Stimulated activated naive B cell treated with anti-CD40 and anti-IgM and Interleukin-4, amounts not matched to agents 10 μg/mL and 1 μg/mL and 100 μg/mL, for 72 hours (primary cell): ENCODE measurements at regions not wholly inside any gene's neighbourhood (a gene's known extent, or its start where the extent isn't known, plus 50 kb on each side); places are given as distances from the start of the nearest gene placed in this dataset.
A peak's percentile ranks its signal among the peaks of the same experiment; 100 is the strongest.

ENCODE experiments used
- ATAC-seq, 2 donors: fragments of 150-1000 bp; cut with Tn5 transposase; replicated peaks; 2 replicates each; pipeline ENCODE4 v1.10.0; 2021; ENCODE audit warnings: moderate library complexity in 1 of 2
- DNase-seq: peaks from one replicate; pipeline ENCODE4 v3.0.0; 2021
- H3K27ac Mint-ChIP-seq: one replicate; pipeline ENCODE4 v1.8.0; 2022; ENCODE audit warnings: mild to moderate bottlenecking, mixed read lengths
- H3K27me3 Mint-ChIP-seq, 2 donors: one replicate each; pipeline ENCODE4 v1.8.0; 2022; ENCODE audit warnings: mixed read lengths in 2 of 2
- H3K36me3 Mint-ChIP-seq, 2 donors: one replicate each; pipeline ENCODE4 v1.8.0; 2022; ENCODE audit warnings: mixed read lengths in 2 of 2, mild to moderate bottlenecking in 1 of 2
- H3K4me1 Mint-ChIP-seq, 2 donors: one replicate each; pipeline ENCODE4 v1.8.0; 2022; ENCODE audit warnings: mixed read lengths in 2 of 2, mild to moderate bottlenecking in 1 of 2
- H3K4me3 Mint-ChIP-seq, 2 donors: one replicate each; pipeline ENCODE4 v1.8.0; 2022; ENCODE audit warnings: mild to moderate bottlenecking in 2 of 2, mixed read lengths in 2 of 2, moderate library complexity in 1 of 2
- H3K9me3 Mint-ChIP-seq, 2 donors: one replicate each; pipeline ENCODE4 v1.8.0; 2022; ENCODE audit warnings: mixed read lengths in 2 of 2, mild to moderate bottlenecking in 1 of 2

- no peak for ATAC-seq
- no peak overlapping the region for H3K27ac Mint-ChIP-seq
- H3K27me3 Mint-ChIP-seq = peaks cover 22 to 35% of the 10 kb centered on the region in 2 donors
- no peak overlapping the region for H3K4me3 Mint-ChIP-seq
- no peak for DNase-seq
- peaks cover 7 to 17% of the 10 kb centered on the region in 2 donors for H3K4me1 Mint-ChIP-seq
- H3K36me3 Mint-ChIP-seq = peaks cover 0 to 3% of the 10 kb centered on the region in 2 donors
- H3K9me3 Mint-ChIP-seq = no peaks in the 10 kb centered on the region
These were observed 183.7 kb downstream of the RGS3 start for GRCh38 chr9:113646946-113647914.

GRCh38 chr9:113648048-113648447, 184.5 kb downstream of the RGS3 start:
- no peak for ATAC-seq
- no peaks in the 10 kb centered on the region for H3K9me3 Mint-ChIP-seq
- H3K4me3 Mint-ChIP-seq = no peak overlapping the region
- peaks cover 7 to 22% of the 10 kb centered on the region in 2 donors for H3K4me1 Mint-ChIP-seq
- H3K27me3 Mint-ChIP-seq = peaks cover 22 to 35% of the 10 kb centered on the region in 2 donors
- H3K36me3 Mint-ChIP-seq = peaks cover 0 to 3% of the 10 kb centered on the region in 2 donors
- DNase-seq = no peak
- no peak overlapping the region for H3K27ac Mint-ChIP-seq

GRCh38 chr9:113648586-113648985, 185.1 kb downstream of the RGS3 start:
- Mint-ChIP-seq H3K4me1 (peaks cover 7 to 24% of the 10 kb centered on the region in 2 donors), H3K4me3 (no peak overlapping the region), H3K36me3 (peaks cover 0 to under 1% of the 10 kb centered on the region in 2 donors)

GRCh38 chr9:113649054-113649453, 185.5 kb downstream of the RGS3 start:
- no peak overlapping the region for H3K27ac Mint-ChIP-seq
- peaks cover 7 to 24% of the 10 kb centered on the region in 2 donors for H3K4me1 Mint-ChIP-seq
- H3K36me3 Mint-ChIP-seq = no peaks in the 10 kb centered on the region
- no peaks in the 10 kb centered on the region for H3K9me3 Mint-ChIP-seq
- H3K27me3 Mint-ChIP-seq = peaks cover 18 to 27% of the 10 kb centered on the region in 2 donors
- ATAC-seq = no peak
- DNase-seq = no peak
- H3K4me3 Mint-ChIP-seq = no peak overlapping the region

More at GRCh38 chr9:113648586-113648985, 185.1 kb downstream of the RGS3 start:
- H3K27ac Mint-ChIP-seq = no peak overlapping the region
- ATAC-seq = no peak
- DNase-seq = no peak
- H3K9me3 Mint-ChIP-seq = no peaks in the 10 kb centered on the region
- H3K27me3 Mint-ChIP-seq = peaks cover 18 to 31% of the 10 kb centered on the region in 2 donors

- ATAC-seq = no peak
- Mint-ChIP-seq H3K4me3 (no peak overlapping the region), H3K4me1 (peaks cover 11 to 30% of the 10 kb centered on the region in 2 donors), H3K27ac (no peak overlapping the region), H3K36me3 (no peaks in the 10 kb centered on the region), H3K27me3 (peaks cover 14 to 19% of the 10 kb centered on the region in 2 donors), H3K9me3 (no peaks in the 10 kb centered on the region)
- no peak for DNase-seq
These were observed 186.3 kb downstream of the RGS3 start for GRCh38 chr9:113649855-113650206.

- DNase-seq (no peak), ATAC-seq (no peak)
- H3K27me3 Mint-ChIP-seq = peaks cover 11 to 15% of the 10 kb centered on the region in 2 donors
- H3K4me3 Mint-ChIP-seq = no peak overlapping the region
- H3K9me3 Mint-ChIP-seq = no peaks in the 10 kb centered on the region
- peaks cover 16 to 36% of the 10 kb centered on the region in 2 donors for H3K4me1 Mint-ChIP-seq
- H3K36me3 Mint-ChIP-seq = no peaks in the 10 kb centered on the region
- H3K27ac Mint-ChIP-seq = no peak overlapping the region
These were observed 186.9 kb downstream of the RGS3 start for GRCh38 chr9:113650207-113651131.

- H3K4me3 Mint-ChIP-seq = no peak overlapping the region
- ATAC-seq = no peak
These were observed 188.4 kb downstream of the RGS3 start for GRCh38 chr9:113651896-113652295.

GRCh38 chr9:113652355-113653152, 189.0 kb downstream of the RGS3 start:
- peaks cover 16 to 39% of the 10 kb centered on the region in 2 donors for H3K4me1 Mint-ChIP-seq
- H3K36me3 Mint-ChIP-seq = no peaks in the 10 kb centered on the region
- H3K27me3 Mint-ChIP-seq = no peaks in the 10 kb centered on the region
- no peaks in the 10 kb centered on the region for H3K9me3 Mint-ChIP-seq
- DNase-seq (no peak), ATAC-seq (no peak)
- peak overlapping the region; percentile 44 for H3K27ac Mint-ChIP-seq
- no peak overlapping the region for H3K4me3 Mint-ChIP-seq

More at GRCh38 chr9:113651896-113652295, 188.4 kb downstream of the RGS3 start:
- Mint-ChIP-seq H3K9me3 (no peaks in the 10 kb centered on the region), H3K4me1 (peaks cover 16 to 39% of the 10 kb centered on the region in 2 donors), H3K27ac (no peak overlapping the region), H3K36me3 (no peaks in the 10 kb centered on the region), H3K27me3 (peaks cover 2 to 3% of the 10 kb centered on the region in 2 donors)
- DNase-seq = no peak

- Mint-ChIP-seq H3K4me1 (peaks cover 18 to 39% of the 10 kb centered on the region in 2 donors), H3K27me3 (peaks cover 2 to 4% of the 10 kb centered on the region in 2 donors), H3K36me3 (no peaks in the 10 kb centered on the region), H3K27ac (no peak overlapping the region), H3K4me3 (no peak overlapping the region), H3K9me3 (no peaks in the 10 kb centered on the region)
- no peak for DNase-seq
- ATAC-seq = no peak
These were observed 190.4 kb downstream of the RGS3 start for GRCh38 chr9:113653746-113654604.

GRCh38 chr9:113654605-113655428, 191.3 kb downstream of the RGS3 start:
- Mint-ChIP-seq H3K27ac (peak overlapping the region; percentile 81), H3K4me3 (no peak overlapping the region), H3K9me3 (no peaks in the 10 kb centered on the region), H3K36me3 (no peaks in the 10 kb centered on the region), H3K27me3 (peaks cover 11 to 12% of the 10 kb centered on the region in 2 donors), H3K4me1 (peaks cover 18 to 39% of the 10 kb centered on the region in 2 donors)
- DNase-seq (no peak), ATAC-seq (peak; percentile 33 to 40)

GRCh38 chr9:113656771-113657670, 193.5 kb downstream of the RGS3 start:
- Mint-ChIP-seq H3K27ac (no peak overlapping the region), H3K36me3 (no peaks in the 10 kb centered on the region), H3K9me3 (no peaks in the 10 kb centered on the region), H3K27me3 (peaks cover 13 to 24% of the 10 kb centered on the region in 2 donors), H3K4me3 (no peak overlapping the region), H3K4me1 (peaks cover 11 to 24% of the 10 kb centered on the region in 2 donors)
- DNase-seq (no peak), ATAC-seq (no peak)
